SKM-1 treated with dmso at 0.1 percent for 144 hours (cell line): ENCODE measurements at regions not wholly inside any gene's neighbourhood (a gene's known extent, or its start where the extent isn't known, plus 50 kb on each side); places are given as distances from the start of the nearest gene placed in this dataset.

ENCODE experiments used
- DNase-seq: peaks from one replicate; lab custom pipeline; 2025; ENCODE audit not compliant: unreplicated experiment; lab: John Stamatoyannopoulos, UW

- no peak for DNase-seq
These were observed 50.6 kb upstream of the ARHGAP42 start for GRCh38 chr11:100636536-100636935.
